NCI-H2196 (cell line): ENCODE measurements at regions not wholly inside any gene's neighbourhood (a gene's known extent, or its start where the extent isn't known, plus 50 kb on each side); places are given as distances from the start of the nearest gene placed in this dataset.

Experiments
- DNase-seq: peaks from one replicate; lab custom pipeline; 2025; ENCODE audit not compliant: unreplicated experiment; lab: John Stamatoyannopoulos, UW

- no peak for DNase-seq
These were observed 211.3 kb downstream of the GPD2 start for GRCh38 chr2:156647377-156648010.

GRCh38 chr2:156648522-156648921, 212.3 kb downstream of the GPD2 start:
- DNase-seq, result no peak

GRCh38 chr2:156649596-156649995, 213.4 kb downstream of the GPD2 start:
- DNase-seq, result no peak

GRCh38 chr2:156652691-156653090, 216.5 kb downstream of the GPD2 start:
- no peak for DNase-seq

- no peak for DNase-seq
These were observed 217.5 kb downstream of the GPD2 start for GRCh38 chr2:156653675-156654074.

- DNase-seq, result no peak
These were observed 221.6 kb downstream of the GPD2 start for GRCh38 chr2:156657809-156658208.

GRCh38 chr2:156659694-156660093, 223.5 kb downstream of the GPD2 start:
- DNase-seq, result no peak

GRCh38 chr2:156663757-156664409, 227.7 kb downstream of the GPD2 start:
- DNase-seq, result no peak

GRCh38 chr2:156666130-156666785, 230.1 kb downstream of the GPD2 start:
- no peak for DNase-seq

GRCh38 chr2:156670104-156670503, 233.9 kb downstream of the GPD2 start:
- no peak for DNase-seq

GRCh38 chr2:156671706-156672361, 235.7 kb downstream of the GPD2 start:
- DNase-seq, result no peak

GRCh38 chr2:156672556-156673332, 236.6 kb downstream of the GPD2 start:
- DNase-seq, result no peak

- no peak for DNase-seq
These were observed 237.1 kb downstream of the GPD2 start for GRCh38 chr2:156673333-156673615.

GRCh38 chr2:156673981-156674380, 237.8 kb downstream of the GPD2 start:
- no peak for DNase-seq

- DNase-seq, result no peak
These were observed 239.7 kb downstream of the GPD2 start for GRCh38 chr2:156675896-156676295.

- no peak for DNase-seq
These were observed 243.6 kb downstream of the GPD2 start for GRCh38 chr2:156679820-156680219.

- no peak for DNase-seq
These were observed 244.1 kb downstream of the GPD2 start for GRCh38 chr2:156680266-156680665.

GRCh38 chr2:156687126-156687525, 250.9 kb downstream of the GPD2 start:
- DNase-seq, result no peak

- no peak for DNase-seq
These were observed 251.5 kb downstream of the GPD2 start for GRCh38 chr2:156687715-156688114.

GRCh38 chr2:156689939-156690338, 253.8 kb downstream of the GPD2 start:
- no peak for DNase-seq

GRCh38 chr2:156691014-156691413, 254.8 kb downstream of the GPD2 start:
- no peak for DNase-seq
